ENCODE measurements at regions not wholly inside any gene's neighbourhood (a gene's known extent, or its start where the extent isn't known, plus 50 kb on each side); places are given as distances from the start of the nearest gene placed in this dataset.
A peak's percentile ranks its signal among the peaks of the same experiment; 100 is the strongest.

DNA sequence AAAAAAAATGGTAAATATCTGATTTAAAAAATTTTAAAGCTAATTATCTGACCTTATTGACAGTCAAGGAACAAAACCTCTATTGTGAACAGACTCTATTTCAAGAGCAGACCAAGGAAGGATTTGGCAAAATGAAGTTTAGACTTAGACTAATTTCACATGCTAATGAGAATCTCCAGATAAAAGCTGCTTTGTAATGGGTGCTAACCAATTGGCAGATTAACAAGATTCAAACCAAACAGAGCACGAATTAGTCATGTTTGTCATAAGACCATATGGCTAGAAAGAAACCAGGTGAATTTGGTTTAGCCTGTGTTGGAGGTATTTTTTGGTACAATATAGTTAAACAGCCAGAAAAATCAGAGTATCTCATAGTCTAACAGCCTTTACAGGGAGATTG is 429.1 kb upstream of the NFE2L3 start:
- Histone ChIP-seq H3K4me3 (no peak overlapping the region), H3K27ac (no peak overlapping the region)
- TF ChIP-seq, protein P1, sequence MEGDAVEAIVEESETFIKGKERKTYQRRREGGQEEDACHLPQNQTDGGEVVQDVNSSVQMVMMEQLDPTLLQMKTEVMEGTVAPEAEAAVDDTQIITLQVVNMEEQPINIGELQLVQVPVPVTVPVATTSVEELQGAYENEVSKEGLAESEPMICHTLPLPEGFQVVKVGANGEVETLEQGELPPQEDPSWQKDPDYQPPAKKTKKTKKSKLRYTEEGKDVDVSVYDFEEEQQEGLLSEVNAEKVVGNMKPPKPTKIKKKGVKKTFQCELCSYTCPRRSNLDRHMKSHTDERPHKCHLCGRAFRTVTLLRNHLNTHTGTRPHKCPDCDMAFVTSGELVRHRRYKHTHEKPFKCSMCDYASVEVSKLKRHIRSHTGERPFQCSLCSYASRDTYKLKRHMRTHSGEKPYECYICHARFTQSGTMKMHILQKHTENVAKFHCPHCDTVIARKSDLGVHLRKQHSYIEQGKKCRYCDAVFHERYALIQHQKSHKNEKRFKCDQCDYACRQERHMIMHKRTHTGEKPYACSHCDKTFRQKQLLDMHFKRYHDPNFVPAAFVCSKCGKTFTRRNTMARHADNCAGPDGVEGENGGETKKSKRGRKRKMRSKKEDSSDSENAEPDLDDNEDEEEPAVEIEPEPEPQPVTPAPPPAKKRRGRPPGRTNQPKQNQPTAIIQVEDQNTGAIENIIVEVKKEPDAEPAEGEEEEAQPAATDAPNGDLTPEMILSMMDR (IDR thresholded peaks at IDR 0.05): no peak
- no peak for DNase-seq (ENCODE audit: low spot score)

DNA sequence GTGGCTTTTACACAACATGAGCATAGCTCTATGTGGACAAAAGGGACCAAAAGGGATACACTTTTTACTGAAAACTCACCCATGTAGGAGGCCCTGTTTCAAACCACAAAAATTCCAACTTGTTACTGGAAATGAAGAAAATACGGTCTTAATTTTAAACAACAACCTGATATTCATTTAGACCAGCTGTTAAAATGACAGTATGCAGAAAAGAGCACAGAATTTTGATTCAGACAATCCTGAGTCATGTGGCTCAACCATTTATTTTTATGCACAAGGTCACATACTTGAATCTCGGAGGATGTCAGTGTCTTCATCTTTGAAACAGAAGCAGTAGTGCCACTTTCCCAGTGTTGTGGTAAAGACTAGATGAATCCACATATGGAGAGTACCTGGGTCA is 426.5 kb upstream of the NFE2L3 start:
- no peak overlapping the region for H3K4me3 ChIP-seq
- TF ChIP-seq, protein P1 (IDR thresholded peaks at IDR 0.05): no peak
- DNase-seq (ENCODE audit: low spot score): no peak
- peak overlapping the region in 1 of 2 donors; percentile 26 for H3K27ac ChIP-seq

DNA sequence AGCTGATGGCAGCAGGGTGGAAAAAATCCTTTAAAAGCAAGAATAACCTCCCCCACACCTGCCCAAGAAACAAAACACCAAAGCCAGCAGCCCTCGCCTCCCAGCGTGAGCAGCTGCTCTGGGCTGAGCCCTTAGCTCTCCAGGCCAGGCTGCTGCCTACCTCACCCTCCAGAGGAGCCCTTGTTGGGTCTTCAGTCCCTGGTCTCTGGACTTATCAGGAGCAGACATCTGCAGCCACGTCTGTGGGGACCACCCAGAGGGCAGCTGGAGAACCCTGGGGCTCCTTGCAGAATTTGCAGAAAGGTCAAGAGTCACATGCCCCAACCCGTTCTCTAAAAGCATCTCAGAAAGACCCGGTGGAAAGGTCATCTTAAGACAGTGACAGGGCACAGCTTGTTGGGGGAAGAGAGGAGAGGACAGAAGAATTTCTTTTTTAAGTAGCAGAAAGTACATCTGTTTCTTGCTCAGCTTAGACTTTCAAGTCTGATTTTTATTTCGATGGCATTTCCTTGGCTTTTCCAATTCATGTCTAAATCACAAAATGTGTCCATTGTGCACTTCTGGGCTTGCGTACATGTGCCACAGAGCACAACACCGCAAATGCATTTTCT is 425.7 kb upstream of the NFE2L3 start:
- TF ChIP-seq, protein P1 (IDR thresholded peaks at IDR 0.05): no peak
- no peak for DNase-seq (ENCODE audit: low spot score)
- H3K27ac ChIP-seq: no peak overlapping the region
- no peak overlapping the region for H3K4me3 ChIP-seq

DNA sequence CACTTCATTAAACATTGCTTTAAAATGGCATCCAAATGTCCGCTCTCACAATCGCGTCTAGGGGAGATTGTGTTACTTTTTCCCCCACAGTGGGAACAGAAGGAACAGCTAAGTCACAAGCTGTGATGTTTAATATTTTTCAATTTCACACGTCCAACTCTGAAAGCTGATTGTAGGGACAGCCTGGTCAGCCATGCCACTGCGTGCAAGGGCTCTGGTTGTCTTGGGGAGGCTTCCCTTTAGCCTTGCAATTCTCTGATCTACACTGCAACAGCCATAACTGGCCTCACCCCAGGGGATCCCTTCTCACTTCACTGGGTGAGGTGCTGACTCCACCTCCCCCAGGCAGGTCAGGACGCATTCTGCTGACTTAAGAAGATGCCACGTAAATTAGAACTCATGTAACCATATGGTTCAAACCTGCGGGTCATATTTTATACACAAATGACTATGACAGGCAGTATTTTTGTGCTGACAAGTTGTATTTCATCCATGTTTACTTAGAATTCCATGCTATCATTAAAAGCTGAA is 425.2 kb upstream of the NFE2L3 start:
- no peak overlapping the region for H3K4me3 ChIP-seq
- no peak overlapping the region for H3K27ac ChIP-seq
- DNase-seq (ENCODE audit: low spot score): no peak
- TF ChIP-seq, protein P1 (IDR thresholded peaks at IDR 0.05): no peak

DNA sequence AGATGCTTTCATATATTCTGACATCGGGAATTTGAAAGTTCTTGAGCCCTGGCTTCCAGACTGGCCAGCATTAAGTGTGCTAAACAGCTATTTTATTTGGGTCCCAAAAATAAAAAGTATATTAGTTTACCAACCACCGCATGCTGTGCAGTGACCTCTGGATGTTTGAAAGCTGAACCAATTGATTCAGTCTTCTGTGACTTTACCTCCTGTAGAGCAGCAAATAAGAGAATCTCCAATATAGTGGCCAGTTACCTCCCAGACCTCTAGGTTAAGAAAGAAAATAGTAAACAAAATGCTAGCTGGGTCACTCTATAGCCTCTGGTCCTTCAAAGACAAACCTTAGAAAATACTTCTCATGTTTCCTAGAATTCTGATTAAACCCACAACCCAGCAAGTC is 424.6 kb upstream of the NFE2L3 start:
- no peak for DNase-seq (ENCODE audit: low spot score)
- H3K27ac ChIP-seq: no peak overlapping the region
- TF ChIP-seq, protein P1 (IDR thresholded peaks at IDR 0.05): no peak

DNA sequence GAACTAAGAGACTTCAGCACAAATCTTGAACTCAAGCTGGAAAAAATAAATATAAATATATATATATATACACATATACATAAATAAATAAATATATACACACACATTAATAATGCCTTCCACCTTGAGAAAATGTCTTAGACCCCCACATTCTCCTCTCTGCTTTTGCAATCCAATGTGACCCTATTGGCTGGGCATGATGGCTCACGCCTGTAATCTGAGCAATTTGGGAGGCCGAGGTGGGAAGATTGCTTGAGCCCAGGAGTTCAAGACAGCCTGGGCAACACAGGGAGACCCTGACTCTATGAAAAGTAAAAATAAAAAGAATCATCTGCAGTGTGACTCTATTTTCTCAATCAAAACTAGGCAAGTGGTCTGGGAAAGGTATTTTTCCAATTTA is 424.1 kb upstream of the NFE2L3 start:
- Histone ChIP-seq H3K4me3 (no peak overlapping the region), H3K27ac (no peak overlapping the region)
- DNase-seq (ENCODE audit: low spot score): no peak
- TF ChIP-seq, protein P1 (IDR thresholded peaks at IDR 0.05): no peak

More for the DNA sequence above, 424.6 kb upstream of the NFE2L3 start:
- H3K4me3 ChIP-seq: no peak overlapping the region
